ENCODE measurements at regions not wholly inside any gene's neighbourhood (a gene's known extent, or its start where the extent isn't known, plus 50 kb on each side); places are given as distances from the start of the nearest gene placed in this dataset.

GRCh38 chr5:3030511-3031165, 279.2 kb upstream of the IRX2 start:
- TF ChIP-seq CTCF (IDR thresholded peaks at IDR 0.05; ENCODE audit: insufficient read depth, low read depth, low read length): no peak
- H3K27me3 ChIP-seq (ENCODE audit: control insufficient read depth, insufficient read depth, low read length): no peaks in the 10 kb centered on the region
- POLR2A ChIA-PET: no interaction called here
- DNase-seq (ENCODE audit: low read depth): no peak
- CTCF ChIA-PET: no interaction called here
- H3K4me3 ChIP-seq (ENCODE audit: low read depth, low read length): no peak overlapping the region
- H3K36me3 ChIP-seq (ENCODE audit: control insufficient read depth, insufficient read depth, low read length): no peaks in the 10 kb centered on the region

GRCh38 chr5:3029396-3029795, 277.9 kb upstream of the IRX2 start:
- ChIA-PET CTCF (no interaction called here), POLR2A (no interaction called here)
- no peaks in the 10 kb centered on the region for H3K27me3 ChIP-seq (ENCODE audit: control insufficient read depth, insufficient read depth, low read length)
- DNase-seq (ENCODE audit: low read depth): no peak
- no peak for TF ChIP-seq CTCF (IDR thresholded peaks at IDR 0.05; ENCODE audit: insufficient read depth, low read depth, low read length)
- no peak overlapping the region for H3K4me3 ChIP-seq (ENCODE audit: low read depth, low read length)
- H3K36me3 ChIP-seq (ENCODE audit: control insufficient read depth, insufficient read depth, low read length): no peaks in the 10 kb centered on the region

GRCh38 chr5:3027866-3028635, 276.6 kb upstream of the IRX2 start:
- ChIA-PET POLR2A (no interaction called here), CTCF (no interaction called here)
- Histone ChIP-seq H3K36me3 (ENCODE audit: control insufficient read depth, insufficient read depth, low read length) (no peaks in the 10 kb centered on the region), H3K27me3 (ENCODE audit: control insufficient read depth, insufficient read depth, low read length) (no peaks in the 10 kb centered on the region), H3K4me3 (ENCODE audit: low read depth, low read length) (no peak overlapping the region)
- no peak for DNase-seq (ENCODE audit: low read depth)
- TF ChIP-seq CTCF (IDR thresholded peaks at IDR 0.05; ENCODE audit: insufficient read depth, low read depth, low read length): no peak

GRCh38 chr5:3027185-3027865, 275.8 kb upstream of the IRX2 start:
- H3K4me3 ChIP-seq (ENCODE audit: low read depth, low read length): no peak overlapping the region
- CTCF ChIA-PET: no interaction called here
- no peak for DNase-seq (ENCODE audit: low read depth)
- H3K27me3 ChIP-seq (ENCODE audit: control insufficient read depth, insufficient read depth, low read length): no peaks in the 10 kb centered on the region
- H3K36me3 ChIP-seq (ENCODE audit: control insufficient read depth, insufficient read depth, low read length): no peaks in the 10 kb centered on the region
- TF ChIP-seq CTCF (IDR thresholded peaks at IDR 0.05; ENCODE audit: insufficient read depth, low read depth, low read length): no peak
- POLR2A ChIA-PET: no interaction called here

- CTCF ChIA-PET: no interaction called here
- POLR2A ChIA-PET: no interaction called here
- no peak for TF ChIP-seq CTCF (IDR thresholded peaks at IDR 0.05; ENCODE audit: insufficient read depth, low read depth, low read length)
- Histone ChIP-seq H3K36me3 (ENCODE audit: control insufficient read depth, insufficient read depth, low read length) (no peaks in the 10 kb centered on the region), H3K4me3 (ENCODE audit: low read depth, low read length) (no peak overlapping the region), H3K27me3 (ENCODE audit: control insufficient read depth, insufficient read depth, low read length) (no peaks in the 10 kb centered on the region)
- DNase-seq (ENCODE audit: low read depth): no peak
Measured at GRCh38 chr5:3026651-3027050, 275.2 kb upstream of the IRX2 start.
